Ishikawa (cell line): ENCODE measurements at regions not wholly inside any gene's neighbourhood (a gene's known extent, or its start where the extent isn't known, plus 50 kb on each side); places are given as distances from the start of the nearest gene placed in this dataset.

Experiments
- CEBPB ChIP-seq: IDR thresholded peaks from 2 replicates; pipeline ENCODE4 v1.6.1; 2012
- CREB1 ChIP-seq: IDR thresholded peaks from 2 replicates; pipeline ENCODE4 v1.6.1; 2012; ENCODE audit warnings: low read depth
- EGR1 ChIP-seq: IDR thresholded peaks from 2 replicates; pipeline ENCODE4 v1.6.1; 2012
- EP300 ChIP-seq: IDR thresholded peaks from 2 replicates; pipeline ENCODE4 v1.6.1; 2012; ENCODE audit warnings: borderline replicate concordance
- FOXM1 ChIP-seq: IDR thresholded peaks from 2 replicates; pipeline ENCODE4 v1.6.1; 2012; ENCODE audit warnings: low read depth, borderline replicate concordance
- MAX ChIP-seq: IDR thresholded peaks from 2 replicates; pipeline ENCODE4 v1.6.1; 2012
- NFIC ChIP-seq: IDR thresholded peaks from 2 replicates; pipeline ENCODE4 v1.6.1; 2012
- RAD21 ChIP-seq: IDR thresholded peaks from 2 replicates; pipeline ENCODE4 v1.6.1; 2012; ENCODE audit warnings: low read depth
- REST ChIP-seq: IDR thresholded peaks from 2 replicates; pipeline ENCODE4 v1.6.1; 2012; ENCODE audit warnings: low read depth, mild to moderate bottlenecking
- TAF1 ChIP-seq: IDR thresholded peaks from 2 replicates; pipeline ENCODE4 v1.6.1; 2012; ENCODE audit warnings: low read depth, mild to moderate bottlenecking
- TCF12 ChIP-seq: IDR thresholded peaks from 2 replicates; pipeline ENCODE4 v1.6.1; 2012; ENCODE audit warnings: low read depth
- TEAD4 ChIP-seq: IDR thresholded peaks from 2 replicates; pipeline ENCODE4 v1.6.1; 2012
- YY1 ChIP-seq: IDR thresholded peaks from 2 replicates; pipeline ENCODE4 v1.6.1; 2012; ENCODE audit warnings: low read depth
- ZBTB7A ChIP-seq: IDR thresholded peaks from 2 replicates; pipeline ENCODE4 v1.6.1; 2012; ENCODE audit warnings: low read depth
- TF ChIP-seq, protein P1 (sequence below): IDR thresholded peaks from 2 replicates; pipeline ENCODE4 v1.6.1; 2012

DNA sequence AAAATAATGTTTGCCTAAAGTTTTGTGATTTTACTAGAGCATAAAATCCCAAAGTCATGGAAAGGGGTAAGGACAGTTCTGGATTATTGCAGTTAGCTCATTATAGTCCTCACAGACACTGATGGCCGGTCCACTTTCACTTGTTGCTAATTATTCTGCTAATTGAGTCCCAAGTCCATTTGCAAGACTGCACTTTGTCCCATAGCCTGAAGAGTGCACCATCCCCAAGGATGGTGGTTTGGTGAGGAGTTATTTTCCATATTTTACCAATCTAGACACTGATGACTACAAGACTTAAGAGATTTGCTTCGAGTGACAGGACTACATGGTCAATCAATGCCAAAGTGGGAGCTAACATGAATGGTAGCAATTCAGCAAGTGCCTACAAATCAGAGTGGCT is 181.8 kb upstream of the CACNA2D1 start:
- TF ChIP-seq MAX: no peak
- no peak for TF ChIP-seq CEBPB
- TF ChIP-seq TEAD4: no peak
- TF ChIP-seq TAF1: no peak
- TF ChIP-seq FOXM1: no peak
- TF ChIP-seq EP300: no peak

- TF ChIP-seq FOXM1: no peak
- no peak for TF ChIP-seq EGR1
- TF ChIP-seq CEBPB: no peak
- no peak for TF ChIP-seq TAF1
- TF ChIP-seq, protein P1, sequence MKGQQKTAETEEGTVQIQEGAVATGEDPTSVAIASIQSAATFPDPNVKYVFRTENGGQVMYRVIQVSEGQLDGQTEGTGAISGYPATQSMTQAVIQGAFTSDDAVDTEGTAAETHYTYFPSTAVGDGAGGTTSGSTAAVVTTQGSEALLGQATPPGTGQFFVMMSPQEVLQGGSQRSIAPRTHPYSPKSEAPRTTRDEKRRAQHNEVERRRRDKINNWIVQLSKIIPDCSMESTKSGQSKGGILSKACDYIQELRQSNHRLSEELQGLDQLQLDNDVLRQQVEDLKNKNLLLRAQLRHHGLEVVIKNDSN: no peak
- no peak for TF ChIP-seq CREB1
- no peak for TF ChIP-seq EP300
These were observed 181.4 kb upstream of the CACNA2D1 start for GRCh38 chr7:82624965-82625364.

GRCh38 chr7:82624337-82624736 is 180.8 kb upstream of the CACNA2D1 start:
- no peak for TF ChIP-seq RAD21
- no peak for TF ChIP-seq TEAD4
- TF ChIP-seq, protein P1: no peak
- TF ChIP-seq EP300: no peak
- TF ChIP-seq FOXM1: no peak
- no peak for TF ChIP-seq NFIC
- no peak for TF ChIP-seq ZBTB7A
- TF ChIP-seq CREB1: no peak
- no peak for TF ChIP-seq MAX
- no peak for TF ChIP-seq TAF1
- TF ChIP-seq TCF12: no peak

GRCh38 chr7:82623812-82624211 is 180.2 kb upstream of the CACNA2D1 start:
- no peak for TF ChIP-seq REST
- no peak for TF ChIP-seq ZBTB7A
- TF ChIP-seq CEBPB: no peak
- no peak for TF ChIP-seq RAD21

GRCh38 chr7:82617156-82617555 is 173.6 kb upstream of the CACNA2D1 start:
- TF ChIP-seq RAD21: no peak
- TF ChIP-seq TCF12: no peak
- TF ChIP-seq MAX: no peak
- TF ChIP-seq EP300: no peak
- TF ChIP-seq FOXM1: no peak

GRCh38 chr7:82616059-82616728 is 172.6 kb upstream of the CACNA2D1 start:
- TF ChIP-seq EP300 (no peak), TEAD4 (no peak), YY1 (no peak), TCF12 (no peak), CEBPB (no peak), CREB1 (no peak), NFIC (no peak), FOXM1 (no peak), REST (no peak), TAF1 (no peak), RAD21 (no peak), MAX (no peak), EGR1 (no peak), ZBTB7A (no peak)
- TF ChIP-seq, protein P1: no peak
